ENCODE measurements at regions not wholly inside any gene's neighbourhood (a gene's known extent, or its start where the extent isn't known, plus 50 kb on each side); places are given as distances from the start of the nearest gene placed in this dataset.

DNA sequence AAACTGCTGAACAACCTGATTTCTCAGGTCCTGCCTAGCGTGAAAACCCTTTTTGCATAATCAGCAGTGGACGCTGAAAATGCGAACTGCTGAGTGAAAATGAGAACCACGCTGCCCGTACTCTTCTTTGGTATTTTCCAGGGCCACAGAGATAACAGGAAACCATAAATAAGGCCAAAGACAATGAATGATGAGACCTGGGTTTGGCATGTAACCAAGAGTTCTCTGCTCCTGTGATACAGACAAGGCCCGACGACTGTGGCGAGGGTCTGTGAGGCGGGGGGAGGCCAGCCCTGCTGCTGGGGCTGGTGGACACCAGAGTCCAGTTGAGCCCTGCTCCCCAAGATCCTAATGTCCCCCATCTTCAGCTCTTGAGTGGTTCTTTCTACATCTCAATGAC is 236.0 kb downstream of the WDR11 start:
- TF ChIP-seq, protein P1, sequence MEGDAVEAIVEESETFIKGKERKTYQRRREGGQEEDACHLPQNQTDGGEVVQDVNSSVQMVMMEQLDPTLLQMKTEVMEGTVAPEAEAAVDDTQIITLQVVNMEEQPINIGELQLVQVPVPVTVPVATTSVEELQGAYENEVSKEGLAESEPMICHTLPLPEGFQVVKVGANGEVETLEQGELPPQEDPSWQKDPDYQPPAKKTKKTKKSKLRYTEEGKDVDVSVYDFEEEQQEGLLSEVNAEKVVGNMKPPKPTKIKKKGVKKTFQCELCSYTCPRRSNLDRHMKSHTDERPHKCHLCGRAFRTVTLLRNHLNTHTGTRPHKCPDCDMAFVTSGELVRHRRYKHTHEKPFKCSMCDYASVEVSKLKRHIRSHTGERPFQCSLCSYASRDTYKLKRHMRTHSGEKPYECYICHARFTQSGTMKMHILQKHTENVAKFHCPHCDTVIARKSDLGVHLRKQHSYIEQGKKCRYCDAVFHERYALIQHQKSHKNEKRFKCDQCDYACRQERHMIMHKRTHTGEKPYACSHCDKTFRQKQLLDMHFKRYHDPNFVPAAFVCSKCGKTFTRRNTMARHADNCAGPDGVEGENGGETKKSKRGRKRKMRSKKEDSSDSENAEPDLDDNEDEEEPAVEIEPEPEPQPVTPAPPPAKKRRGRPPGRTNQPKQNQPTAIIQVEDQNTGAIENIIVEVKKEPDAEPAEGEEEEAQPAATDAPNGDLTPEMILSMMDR (IDR thresholded peaks at IDR 0.05), result no peak
- TF ChIP-seq POLR2AphosphoS5 (IDR thresholded peaks at IDR 0.05) (no peak), POLR2A (IDR thresholded peaks at IDR 0.05) (no peak)

Measured in stomach (tissue), 4 donors.